ENCODE measurements at regions not wholly inside any gene's neighbourhood (a gene's known extent, or its start where the extent isn't known, plus 50 kb on each side); places are given as distances from the start of the nearest gene placed in this dataset.

- Histone ChIP-seq H3K9me1 (replicated peaks; ENCODE audit: control insufficient read depth, extremely low read depth, insufficient read depth, low read length) (no peaks in the 10 kb centered on the region), H3K79me2 (ENCODE audit: control insufficient read depth, insufficient read depth, low read length) (no peaks in the 10 kb centered on the region), H2AFZ (ENCODE audit: low read depth, low read length) (no peak overlapping the region), H3K36me3 (ENCODE audit: control insufficient read depth in 2 of 2, extremely low read depth in 1 of 2, insufficient read depth in 2 of 2, low read length in 2 of 2) (no peaks in the 10 kb centered on the region), H3K9ac (replicated peaks; ENCODE audit: extremely low read depth, insufficient read depth, low read length) (no peak overlapping the region), H3K4me1 (ENCODE audit: control insufficient read depth, extremely low read depth, insufficient read depth, low read length) (no peaks in the 10 kb centered on the region), H4K20me1 (replicated peaks; ENCODE audit: control insufficient read depth, extremely low read depth, insufficient read depth, low read length) (no peaks in the 10 kb centered on the region), H3K27me3 (ENCODE audit: control insufficient read depth in 2 of 2, insufficient read depth in 2 of 2, low read length in 2 of 2) (no peaks in the 10 kb centered on the region), H3K9me3 (replicated peaks; ENCODE audit: control insufficient read depth, insufficient read depth, low read length) (no peaks in the 10 kb centered on the region), H3K27ac (ENCODE audit: insufficient read depth, low read depth, low read length) (no peak overlapping the region), H3K4me3 (replicated peaks in 1 of 3; ENCODE audit: insufficient read depth in 1 of 3, low read depth in 1 of 3, low read length in 3 of 3) (no peak overlapping the region), H3K4me2 (ENCODE audit: insufficient read depth, low read length) (no peak overlapping the region)
- ChIA-PET POLR2A (no interaction called here), CTCF (no interaction called here)
- TF ChIP-seq EZH2 (IDR thresholded peaks at IDR 0.05; ENCODE audit: borderline replicate concordance, low read depth, low read length, severe bottlenecking) (no peak), MYC (IDR thresholded peaks at IDR 0.05; ENCODE audit: low read depth, low read length) (no peak), POLR2A (IDR thresholded peaks at IDR 0.05; ENCODE audit: low read depth, low read length) (no peak), FOS (IDR thresholded peaks at IDR 0.05; ENCODE audit: borderline replicate concordance, insufficient read depth, low read length) (no peak), JUN (IDR thresholded peaks at IDR 0.05; ENCODE audit: borderline replicate concordance, insufficient read depth, insufficient read length, low read depth) (no peak), POLR2AphosphoS5 (IDR thresholded peaks at IDR 0.05; ENCODE audit: insufficient read depth, low read depth, low read length) (no peak), GATA2 (IDR thresholded peaks at IDR 0.05; ENCODE audit: insufficient read depth, insufficient read length, low read depth, low read length) (no peak)
- TF ChIP-seq, protein P1, sequence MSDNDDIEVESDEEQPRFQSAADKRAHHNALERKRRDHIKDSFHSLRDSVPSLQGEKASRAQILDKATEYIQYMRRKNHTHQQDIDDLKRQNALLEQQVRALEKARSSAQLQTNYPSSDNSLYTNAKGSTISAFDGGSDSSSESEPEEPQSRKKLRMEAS (IDR thresholded peaks at IDR 0.05; ENCODE audit: insufficient read depth, insufficient read length): no peak
- TF ChIP-seq, protein P2, sequence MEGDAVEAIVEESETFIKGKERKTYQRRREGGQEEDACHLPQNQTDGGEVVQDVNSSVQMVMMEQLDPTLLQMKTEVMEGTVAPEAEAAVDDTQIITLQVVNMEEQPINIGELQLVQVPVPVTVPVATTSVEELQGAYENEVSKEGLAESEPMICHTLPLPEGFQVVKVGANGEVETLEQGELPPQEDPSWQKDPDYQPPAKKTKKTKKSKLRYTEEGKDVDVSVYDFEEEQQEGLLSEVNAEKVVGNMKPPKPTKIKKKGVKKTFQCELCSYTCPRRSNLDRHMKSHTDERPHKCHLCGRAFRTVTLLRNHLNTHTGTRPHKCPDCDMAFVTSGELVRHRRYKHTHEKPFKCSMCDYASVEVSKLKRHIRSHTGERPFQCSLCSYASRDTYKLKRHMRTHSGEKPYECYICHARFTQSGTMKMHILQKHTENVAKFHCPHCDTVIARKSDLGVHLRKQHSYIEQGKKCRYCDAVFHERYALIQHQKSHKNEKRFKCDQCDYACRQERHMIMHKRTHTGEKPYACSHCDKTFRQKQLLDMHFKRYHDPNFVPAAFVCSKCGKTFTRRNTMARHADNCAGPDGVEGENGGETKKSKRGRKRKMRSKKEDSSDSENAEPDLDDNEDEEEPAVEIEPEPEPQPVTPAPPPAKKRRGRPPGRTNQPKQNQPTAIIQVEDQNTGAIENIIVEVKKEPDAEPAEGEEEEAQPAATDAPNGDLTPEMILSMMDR (IDR thresholded peaks at IDR 0.05; ENCODE audit: extremely low read depth in 1 of 2, insufficient read depth in 1 of 2, low read depth in 1 of 2, low read length in 2 of 2): no peak
- no TSS peak for BruUV-seq (replicated peaks)
- intact Hi-C loops (cut with micrococcal nuclease): no loop called here
- DNase-seq (ENCODE audit: low read depth, low spot score) (no peak), FAIRE-seq (no peak)
- dilution Hi-C loops (cut with MboI; ENCODE audit: extremely low pct_ligation_motif_present, low sequenced_read_pairs): no loop called here
These were observed 86.2 kb upstream of the THBS2 start for GRCh38 chr6:169339731-169340309.

Data from endothelial cell of umbilical vein (primary cell).